ENCODE measurements at regions not wholly inside any gene's neighbourhood (a gene's known extent, or its start where the extent isn't known, plus 50 kb on each side); places are given as distances from the start of the nearest gene placed in this dataset.
A peak's percentile ranks its signal among the peaks of the same experiment; 100 is the strongest.
"Not testable (repeated sequence)": the region's sequence is repeated elsewhere in the genome, so short reads cannot be mapped to it uniquely, and the experiment has no call there.

DNA sequence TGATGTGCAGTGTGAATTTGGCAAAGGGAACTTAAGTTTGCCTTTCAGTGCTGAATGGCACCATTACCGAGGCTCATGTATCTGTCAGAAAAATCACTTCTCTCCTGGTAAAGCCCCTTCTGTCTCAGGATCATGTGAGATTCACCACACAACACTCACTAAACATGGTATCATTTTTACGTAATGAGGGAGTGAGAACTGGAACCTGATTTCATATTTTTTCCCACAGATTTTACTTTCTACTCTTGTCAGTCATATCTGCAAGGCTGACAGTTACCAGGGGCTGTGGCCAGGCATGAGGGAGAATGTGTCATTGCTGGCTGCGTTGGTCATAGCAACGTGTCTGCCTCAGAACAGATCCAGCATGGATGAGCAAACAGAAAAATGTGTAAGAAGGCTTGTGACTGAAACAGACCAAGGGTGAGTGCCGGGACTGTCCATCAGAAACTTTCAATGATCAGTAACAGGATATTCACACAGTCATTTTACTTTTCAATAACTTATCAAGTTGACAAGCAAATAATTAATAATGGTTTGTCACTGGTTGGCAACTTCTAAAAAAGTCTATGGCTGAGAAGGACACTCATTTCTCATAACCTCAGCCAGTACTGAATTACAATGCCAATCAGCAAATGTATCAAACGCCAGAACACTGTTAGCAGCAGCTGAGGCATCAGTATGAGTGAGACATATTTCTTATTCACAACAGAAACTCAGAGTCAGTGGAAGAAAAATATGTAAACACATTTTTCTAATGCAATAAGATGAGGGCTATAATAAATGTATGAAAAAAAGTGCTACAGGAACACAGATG, 100.5 kb downstream of the CDC42EP3 start:
- Histone ChIP-seq H3K4me3 (no peak overlapping the region), H3K36me3 (no peaks in the 10 kb centered on the region), H3K4me1 (peaks cover 0 to 35% (median 12%) of the 10 kb centered on the region in 12 donors), H3K27me3 (no peaks in the 10 kb centered on the region), H3K9me3 (no peaks in the 10 kb centered on the region), H3K27ac (peak overlapping the region in 7 of 12 donors; percentile 4 to 63 (median 13))
- TF ChIP-seq POLR2A (IDR thresholded peaks at IDR 0.05): no peak
- TF ChIP-seq, protein P1, sequence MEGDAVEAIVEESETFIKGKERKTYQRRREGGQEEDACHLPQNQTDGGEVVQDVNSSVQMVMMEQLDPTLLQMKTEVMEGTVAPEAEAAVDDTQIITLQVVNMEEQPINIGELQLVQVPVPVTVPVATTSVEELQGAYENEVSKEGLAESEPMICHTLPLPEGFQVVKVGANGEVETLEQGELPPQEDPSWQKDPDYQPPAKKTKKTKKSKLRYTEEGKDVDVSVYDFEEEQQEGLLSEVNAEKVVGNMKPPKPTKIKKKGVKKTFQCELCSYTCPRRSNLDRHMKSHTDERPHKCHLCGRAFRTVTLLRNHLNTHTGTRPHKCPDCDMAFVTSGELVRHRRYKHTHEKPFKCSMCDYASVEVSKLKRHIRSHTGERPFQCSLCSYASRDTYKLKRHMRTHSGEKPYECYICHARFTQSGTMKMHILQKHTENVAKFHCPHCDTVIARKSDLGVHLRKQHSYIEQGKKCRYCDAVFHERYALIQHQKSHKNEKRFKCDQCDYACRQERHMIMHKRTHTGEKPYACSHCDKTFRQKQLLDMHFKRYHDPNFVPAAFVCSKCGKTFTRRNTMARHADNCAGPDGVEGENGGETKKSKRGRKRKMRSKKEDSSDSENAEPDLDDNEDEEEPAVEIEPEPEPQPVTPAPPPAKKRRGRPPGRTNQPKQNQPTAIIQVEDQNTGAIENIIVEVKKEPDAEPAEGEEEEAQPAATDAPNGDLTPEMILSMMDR (IDR thresholded peaks at IDR 0.05): no peak
- ATAC-seq (peak; percentile 57 to 81 (median 62)), DNase-seq (peak in 1 of 5 donors; percentile 47)
- intact Hi-C loops (cut with DNase I): no loop called here
- WGBS, 4 donors: 49 to 55% (median 51%) methylated on average over 6 of the region's 6 CpGs

DNA sequence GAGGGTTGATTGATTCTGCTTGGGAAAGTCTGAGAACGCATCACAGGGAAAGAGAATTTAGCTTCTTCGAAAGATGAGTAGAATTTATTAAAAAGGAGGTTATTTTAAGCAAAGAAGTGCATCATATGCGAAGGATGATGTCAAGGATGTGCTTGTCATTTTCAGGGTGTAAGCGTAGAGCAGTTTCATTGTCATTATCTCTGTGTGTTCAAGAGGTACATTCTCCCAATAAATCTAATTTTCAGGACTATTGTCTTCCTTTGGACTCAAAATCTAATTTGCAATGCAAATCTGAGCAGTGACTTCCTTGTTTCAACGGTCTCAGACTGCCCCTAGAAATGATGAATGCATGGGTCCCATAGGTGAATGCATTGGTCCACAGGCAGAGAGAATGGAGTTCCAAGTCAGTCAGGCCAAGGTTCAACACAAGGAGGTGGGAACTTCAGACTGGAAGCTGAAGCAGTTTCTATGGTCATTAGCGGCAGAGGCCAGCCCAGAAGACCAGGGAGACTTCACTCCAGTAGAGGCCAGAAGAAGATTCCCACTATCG, 99.8 kb downstream of the CDC42EP3 start:
- 91 to 95% (median 93%) methylated on average over 7 of the region's 7 CpGs for WGBS, 4 donors
- Histone ChIP-seq H3K27me3 (no peaks in the 10 kb centered on the region), H3K4me3 (no peak overlapping the region), H3K4me1 (peaks cover 0 to 32% (median 11%) of the 10 kb centered on the region in 12 donors), H3K36me3 (no peaks in the 10 kb centered on the region), H3K9me3 (no peaks in the 10 kb centered on the region), H3K27ac (peak overlapping the region in 3 of 12 donors; percentile 8 to 44 (median 43))
- TF ChIP-seq, protein P1 (IDR thresholded peaks at IDR 0.05): no peak
- no peak for TF ChIP-seq POLR2A (IDR thresholded peaks at IDR 0.05)
- DNase-seq: no peak
- no peak for ATAC-seq
- intact Hi-C loops (cut with DNase I): no loop called here

DNA sequence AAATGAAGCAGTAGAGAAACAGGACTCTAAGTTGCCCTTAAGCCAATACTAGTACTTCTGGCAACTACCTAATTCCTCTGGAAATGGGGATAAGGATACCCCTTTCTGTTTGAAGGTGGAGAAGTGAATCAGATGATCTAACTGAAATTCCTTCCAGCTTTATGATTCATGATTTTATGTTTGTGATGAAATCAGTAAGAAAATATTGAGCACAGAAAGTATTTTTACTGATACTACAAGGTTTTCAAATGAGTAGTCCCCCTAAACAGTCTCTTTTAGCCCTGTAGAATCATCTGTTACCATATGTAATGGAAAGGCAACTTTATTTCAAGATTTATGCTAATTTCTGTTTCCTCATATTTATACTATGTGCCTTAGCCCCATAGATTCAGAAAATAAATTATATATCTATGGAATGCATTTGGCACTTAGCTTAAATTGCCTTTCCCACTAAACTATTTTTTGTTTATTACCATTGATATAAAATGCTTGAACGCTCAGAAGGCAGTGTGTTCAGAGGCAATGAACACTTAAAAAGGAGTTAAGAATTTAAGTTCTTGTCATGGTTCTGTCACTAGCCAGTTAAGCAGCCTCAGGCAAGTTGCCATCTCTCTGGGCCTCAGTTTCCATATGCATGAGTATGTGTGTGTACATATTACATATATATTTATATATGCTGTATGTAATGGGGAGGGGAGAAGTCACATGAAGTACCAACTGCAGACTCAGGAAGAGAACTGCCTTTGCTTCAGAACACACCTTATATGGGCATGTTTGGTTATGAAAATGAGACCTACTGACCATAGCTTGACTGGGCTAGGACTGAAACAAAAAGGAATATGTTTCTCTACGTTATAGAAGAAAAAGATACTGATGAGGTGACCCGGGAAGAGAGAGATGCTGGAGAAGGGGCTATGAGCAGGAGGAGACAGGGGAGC, 97.7 kb downstream of the CDC42EP3 start:
- peaks cover 0 to 27% (median 6%) of the 10 kb centered on the region in 12 donors for H3K4me1 ChIP-seq
- H3K27ac ChIP-seq: no peak overlapping the region
- DNase-seq (no peak), ATAC-seq (no peak)
- TF ChIP-seq, protein P1 (IDR thresholded peaks at IDR 0.05): no peak
- intact Hi-C loops (cut with DNase I): no loop called here
- H3K27me3 ChIP-seq: no peaks in the 10 kb centered on the region
- no peaks in the 10 kb centered on the region for H3K36me3 ChIP-seq
- WGBS, 4 donors: 83 to 88% (median 86%) methylated on average over 3 of the region's 3 CpGs
- H3K9me3 ChIP-seq: no peaks in the 10 kb centered on the region
- no peak overlapping the region for H3K4me3 ChIP-seq

DNA sequence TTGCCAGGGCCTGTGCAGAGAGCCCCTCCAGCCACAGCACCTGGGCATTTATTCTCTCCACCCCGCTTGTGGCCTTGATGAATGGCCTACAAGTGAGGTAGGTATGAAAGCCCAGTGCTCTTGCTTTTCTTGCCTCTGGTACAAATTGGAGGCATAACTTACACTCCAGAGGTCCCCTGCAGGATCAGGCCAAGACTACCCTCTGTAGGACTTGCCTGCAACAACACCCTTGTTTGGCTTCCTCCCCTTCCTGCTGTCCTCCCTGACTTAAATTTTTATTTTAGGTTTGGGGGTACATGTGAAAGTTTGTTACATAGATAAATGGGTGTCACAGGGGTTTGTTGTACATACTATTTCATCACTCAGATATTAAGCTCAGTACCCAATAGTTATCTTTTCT, 95.7 kb downstream of the CDC42EP3 start:
- TF ChIP-seq, protein P1 (IDR thresholded peaks at IDR 0.05): peak in 1 of 12 donors; percentile 7
- no peak for TF ChIP-seq POLR2A (IDR thresholded peaks at IDR 0.05)
- Histone ChIP-seq H3K36me3 (no peaks in the 10 kb centered on the region), H3K9me3 (peaks cover 0 to 8% (median 0%) of the 10 kb centered on the region in 12 donors), H3K27me3 (no peaks in the 10 kb centered on the region), H3K4me1 (peaks cover 0 to 7% (median 1%) of the 10 kb centered on the region in 12 donors), H3K4me3 (no peak overlapping the region), H3K27ac (no peak overlapping the region)
- DNase-seq (no peak), ATAC-seq (no peak)
- intact Hi-C loops (cut with DNase I): no loop called here
- WGBS, 4 donors: 93 to 100% (median 99%) methylated on average over 1 of the region's 1 CpG

DNA sequence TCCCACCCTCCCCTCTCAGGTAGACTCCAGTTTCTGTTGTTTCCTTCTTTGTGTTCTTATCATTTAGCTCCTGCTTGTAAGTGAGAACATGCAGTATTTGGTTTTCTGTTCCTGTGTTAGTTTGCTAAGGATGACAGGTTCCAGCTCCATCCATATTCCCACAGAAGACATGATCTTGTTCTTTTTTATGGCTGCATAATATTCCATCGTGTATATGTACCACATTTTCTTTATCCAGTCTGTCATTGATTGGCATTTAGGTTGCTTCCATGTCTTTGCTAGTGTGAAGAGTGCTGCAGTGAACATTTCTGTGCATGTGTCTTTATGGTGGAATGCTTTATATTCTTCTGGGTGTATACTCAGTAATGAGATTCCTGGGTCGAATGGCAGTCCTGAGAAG, 95.2 kb downstream of the CDC42EP3 start:
- WGBS, 4 donors: 95 to 98% (median 96%) methylated on average over 2 of the region's 2 CpGs
- H3K27me3 ChIP-seq; H3K4me3 ChIP-seq; DNase-seq; H3K9me3 ChIP-seq; ATAC-seq; H3K4me1 ChIP-seq; intact Hi-C loops (cut with DNase I); H3K36me3 ChIP-seq; H3K27ac ChIP-seq: not testable (repeated sequence)
